ENCODE measurements at regions not wholly inside any gene's neighbourhood (a gene's known extent, or its start where the extent isn't known, plus 50 kb on each side); places are given as distances from the start of the nearest gene placed in this dataset.
A peak's percentile ranks its signal among the peaks of the same experiment; 100 is the strongest.

GRCh38 chr3:176302271-176302670 lies 895.0 kb downstream of the TBL1XR1 start:
- Histone ChIP-seq H3K9ac (ENCODE audit: insufficient read length) (no peak overlapping the region), H3K9me3 (ENCODE audit: low read depth, low read length) (no peaks in the 10 kb centered on the region), H3K4me3 (no peak overlapping the region), H3K36me3 (ENCODE audit: insufficient read depth, low read length) (no peaks in the 10 kb centered on the region), H3K27ac (no peak overlapping the region)
- no peak for TF ChIP-seq FOXP2 (optimal IDR thresholded peaks at IDR 0.05; ENCODE audit: control extremely low read depth, extremely low read length, insufficient read depth)
- no peak for TF ChIP-seq POLR2AphosphoS5 (IDR thresholded peaks at IDR 0.05; ENCODE audit: borderline replicate concordance, low read depth, low read length)
- no peak for TF ChIP-seq EZH2 (IDR thresholded peaks at IDR 0.05)
- no peak for DNase-seq (ENCODE audit: low read depth, low spot score)

GRCh38 chr3:176296066-176296597 lies 901.1 kb downstream of the TBL1XR1 start:
- Histone ChIP-seq H3K27ac (no peak overlapping the region), H3K9me3 (ENCODE audit: low read depth, low read length) (no peaks in the 10 kb centered on the region; the same call in 1 of the 2 replicates), H3K36me3 (ENCODE audit: insufficient read depth, low read length) (no peaks in the 10 kb centered on the region), H3K4me3 (no peak overlapping the region), H3K9ac (ENCODE audit: insufficient read length) (no peak overlapping the region)
- TF ChIP-seq FOXP2 (optimal IDR thresholded peaks at IDR 0.05; ENCODE audit: control extremely low read depth, extremely low read length, insufficient read depth) (no peak), POLR2AphosphoS5 (IDR thresholded peaks at IDR 0.05; ENCODE audit: borderline replicate concordance, low read depth, low read length) (no peak), EZH2 (IDR thresholded peaks at IDR 0.05) (no peak)
- no peak for DNase-seq (ENCODE audit: low read depth, low spot score)

- Histone ChIP-seq H3K36me3 (ENCODE audit: insufficient read depth, low read length) (no peaks in the 10 kb centered on the region), H3K4me3 (no peak overlapping the region), H3K9me3 (ENCODE audit: low read depth, low read length) (no peaks in the 10 kb centered on the region; the same call in 1 of the 2 replicates), H3K9ac (ENCODE audit: insufficient read length) (no peak overlapping the region), H3K27ac (no peak overlapping the region)
- no peak for DNase-seq (ENCODE audit: low read depth, low spot score)
- no peak for TF ChIP-seq EZH2 (IDR thresholded peaks at IDR 0.05)
- TF ChIP-seq FOXP2 (optimal IDR thresholded peaks at IDR 0.05; ENCODE audit: control extremely low read depth, extremely low read length, insufficient read depth): no peak
- TF ChIP-seq POLR2AphosphoS5 (IDR thresholded peaks at IDR 0.05; ENCODE audit: borderline replicate concordance, low read depth, low read length): no peak
Measured at GRCh38 chr3:176293276-176293675, 904.0 kb downstream of the TBL1XR1 start.

- Histone ChIP-seq H3K9ac (ENCODE audit: insufficient read length) (no peak overlapping the region), H3K4me3 (no peak overlapping the region), H3K9me3 (ENCODE audit: low read depth, low read length) (no peaks in the 10 kb centered on the region), H3K27ac (no peak overlapping the region), H3K36me3 (ENCODE audit: insufficient read depth, low read length) (no peaks in the 10 kb centered on the region)
- TF ChIP-seq POLR2AphosphoS5 (IDR thresholded peaks at IDR 0.05; ENCODE audit: borderline replicate concordance, low read depth, low read length) (no peak), FOXP2 (optimal IDR thresholded peaks at IDR 0.05; ENCODE audit: control extremely low read depth, extremely low read length, insufficient read depth) (no peak), EZH2 (IDR thresholded peaks at IDR 0.05) (no peak)
- no peak for DNase-seq (ENCODE audit: low read depth, low spot score)
Measured at GRCh38 chr3:176286476-176287085, 910.7 kb downstream of the TBL1XR1 start.

- no peak for DNase-seq (ENCODE audit: low read depth, low spot score)
- TF ChIP-seq FOXP2 (optimal IDR thresholded peaks at IDR 0.05; ENCODE audit: control extremely low read depth, extremely low read length, insufficient read depth) (no peak), EZH2 (IDR thresholded peaks at IDR 0.05) (no peak), POLR2AphosphoS5 (IDR thresholded peaks at IDR 0.05; ENCODE audit: borderline replicate concordance, low read depth, low read length) (no peak)
- H3K9me3 ChIP-seq (ENCODE audit: low read depth, low read length): no peaks in the 10 kb centered on the region
- no peaks in the 10 kb centered on the region for H3K36me3 ChIP-seq (ENCODE audit: insufficient read depth, low read length)
- peak overlapping the region; percentile 93 for H3K27ac ChIP-seq
- peak overlapping the region; percentile 61 for H3K4me3 ChIP-seq
- H3K9ac ChIP-seq (ENCODE audit: insufficient read length): peak overlapping the region; percentile 67
Measured at GRCh38 chr3:176275538-176275937, 921.7 kb downstream of the TBL1XR1 start.

- H3K9me3 ChIP-seq (ENCODE audit: low read depth, low read length): no peaks in the 10 kb centered on the region
- no peaks in the 10 kb centered on the region for H3K36me3 ChIP-seq (ENCODE audit: insufficient read depth, low read length)
- peak; percentile 39 for DNase-seq (ENCODE audit: low read depth, low spot score)
- peak overlapping the region; percentile 61 for H3K4me3 ChIP-seq
- peak overlapping the region; percentile 93 for H3K27ac ChIP-seq
- H3K9ac ChIP-seq (ENCODE audit: insufficient read length): no peak overlapping the region
- TF ChIP-seq POLR2AphosphoS5 (IDR thresholded peaks at IDR 0.05; ENCODE audit: borderline replicate concordance, low read depth, low read length) (no peak), FOXP2 (optimal IDR thresholded peaks at IDR 0.05; ENCODE audit: control extremely low read depth, extremely low read length, insufficient read depth) (no peak), EZH2 (IDR thresholded peaks at IDR 0.05) (no peak)
Measured at GRCh38 chr3:176275113-176275512, 922.2 kb downstream of the TBL1XR1 start.

GRCh38 chr3:176274161-176274560 lies 923.1 kb downstream of the TBL1XR1 start:
- no peak overlapping the region for H3K9ac ChIP-seq (ENCODE audit: insufficient read length)
- 0 out of 2 replicates have a peak overlapping the region, but pooled peaks have one; percentile 9 for H3K27ac ChIP-seq
- no peak overlapping the region for H3K4me3 ChIP-seq
- no peaks in the 10 kb centered on the region for H3K36me3 ChIP-seq (ENCODE audit: insufficient read depth, low read length)
- H3K9me3 ChIP-seq (ENCODE audit: low read depth, low read length): no peaks in the 10 kb centered on the region
- DNase-seq (ENCODE audit: low read depth, low spot score): no peak
- TF ChIP-seq EZH2 (IDR thresholded peaks at IDR 0.05) (no peak), FOXP2 (optimal IDR thresholded peaks at IDR 0.05; ENCODE audit: control extremely low read depth, extremely low read length, insufficient read depth) (no peak), POLR2AphosphoS5 (IDR thresholded peaks at IDR 0.05; ENCODE audit: borderline replicate concordance, low read depth, low read length) (no peak)

GRCh38 chr3:176262071-176262470 lies 935.2 kb downstream of the TBL1XR1 start:
- no peak overlapping the region for H3K4me3 ChIP-seq
- H3K9me3 ChIP-seq (ENCODE audit: low read depth, low read length): no peaks in the 10 kb centered on the region
- no peaks in the 10 kb centered on the region for H3K36me3 ChIP-seq (ENCODE audit: insufficient read depth, low read length)
- H3K9ac ChIP-seq (ENCODE audit: insufficient read length): no peak overlapping the region
- H3K27ac ChIP-seq: no peak overlapping the region
- DNase-seq (ENCODE audit: low read depth, low spot score): no peak
- no peak for TF ChIP-seq EZH2 (IDR thresholded peaks at IDR 0.05)
- no peak for TF ChIP-seq POLR2AphosphoS5 (IDR thresholded peaks at IDR 0.05; ENCODE audit: borderline replicate concordance, low read depth, low read length)
- no peak for TF ChIP-seq FOXP2 (optimal IDR thresholded peaks at IDR 0.05; ENCODE audit: control extremely low read depth, extremely low read length, insufficient read depth)
